HT-29 (cell line): ENCODE measurements at regions not wholly inside any gene's neighbourhood (a gene's known extent, or its start where the extent isn't known, plus 50 kb on each side); places are given as distances from the start of the nearest gene placed in this dataset.
A peak's percentile ranks its signal among the peaks of the same experiment; 100 is the strongest.

Experiments
- DNase-seq: peaks from one replicate; pipeline ENCODE4 v3.0.0-alpha.2; 2015; ENCODE audit warnings: low spot score

DNA sequence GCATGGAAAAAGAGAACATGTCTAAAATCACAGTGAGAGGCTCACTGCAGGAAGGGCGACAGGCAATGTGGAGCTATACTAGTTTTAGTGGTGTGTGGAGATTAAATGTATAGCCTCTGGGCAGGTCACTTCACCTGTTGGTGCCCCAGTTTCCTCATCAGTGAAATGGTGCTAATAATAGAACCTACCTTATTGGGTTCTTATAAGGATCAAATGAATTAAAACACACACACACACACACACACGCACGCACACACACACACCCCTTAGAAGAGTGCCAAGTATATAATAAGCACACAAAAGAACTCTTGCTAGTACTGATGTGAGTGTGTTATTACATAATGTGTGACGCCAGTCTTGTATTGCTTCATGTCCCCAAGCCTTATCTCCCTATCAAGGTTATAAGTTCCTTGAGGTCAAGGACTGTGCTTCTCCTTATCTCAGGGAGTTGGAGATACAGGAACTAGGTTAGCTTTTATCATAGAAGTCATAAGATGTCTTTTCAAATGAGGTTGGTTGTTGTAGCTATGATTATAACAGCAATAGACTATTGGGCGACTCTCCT, 98.0 kb upstream of the CXCR4 start:
- DNase-seq, result no peak

DNA sequence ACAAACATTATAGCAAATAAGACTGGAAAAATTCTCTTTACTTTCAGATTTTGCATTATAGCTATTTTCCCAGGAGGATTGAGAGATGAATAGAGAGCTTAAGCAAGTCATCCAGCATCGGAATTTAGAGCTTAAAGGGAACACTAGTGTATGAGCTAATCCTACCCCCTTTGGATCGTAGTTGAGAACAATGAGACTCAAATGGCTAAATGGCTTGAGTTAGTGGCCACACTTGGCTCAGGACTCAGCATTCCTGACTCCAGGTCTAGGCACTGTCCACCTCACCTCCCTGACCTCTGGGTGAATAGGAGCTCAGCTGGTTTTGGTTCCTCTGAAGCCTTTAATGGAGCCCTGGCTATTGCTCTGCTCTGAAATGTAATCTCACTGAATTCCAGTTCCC, 97.5 kb upstream of the CXCR4 start:
- no peak for DNase-seq

DNA sequence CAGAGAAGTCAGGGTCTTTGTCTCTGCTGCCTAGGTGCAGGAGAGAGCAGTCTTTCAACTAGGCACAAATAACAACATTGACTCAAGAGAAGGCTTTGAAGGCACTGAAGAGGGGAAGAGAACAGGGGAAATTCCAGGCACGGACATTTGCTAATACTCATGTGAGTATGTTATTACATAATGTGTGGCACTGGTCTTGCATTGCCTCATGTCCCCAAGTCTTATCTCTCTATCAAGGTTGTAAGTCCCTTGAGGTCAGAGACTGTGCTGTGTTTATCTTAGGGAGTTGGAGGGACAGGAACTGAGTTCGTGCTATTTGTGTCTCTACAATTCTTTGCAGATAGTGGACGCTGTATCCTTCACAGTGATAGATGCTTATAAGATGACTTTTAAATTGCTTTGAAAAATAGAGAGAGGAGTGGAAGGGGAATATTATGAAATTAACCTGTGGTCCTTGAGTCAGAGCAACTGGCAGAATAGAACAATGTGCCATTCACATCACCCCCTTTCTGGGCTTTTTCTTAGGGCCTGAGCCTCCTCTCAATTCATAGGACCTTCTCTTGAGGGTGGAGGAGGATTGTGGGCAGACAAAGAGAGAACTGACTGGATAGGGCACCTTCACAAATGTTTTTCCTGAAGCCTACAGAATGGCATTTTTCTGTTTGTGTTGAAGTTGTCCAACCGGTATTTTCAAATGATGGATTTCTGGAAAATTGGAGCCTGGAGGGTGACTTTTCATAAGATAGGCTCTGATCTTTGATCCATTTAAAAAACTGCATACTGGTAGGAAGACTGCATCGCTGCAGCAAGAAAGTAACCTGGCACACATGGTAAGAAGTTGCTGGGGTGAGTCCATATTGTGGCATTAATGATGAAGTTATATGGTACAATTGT, 96.6 kb upstream of the CXCR4 start:
- DNase-seq, result no peak

GRCh38 chr2:136213836-136214235, 95.9 kb upstream of the CXCR4 start:
- no peak for DNase-seq

GRCh38 chr2:136212426-136213378, 94.8 kb upstream of the CXCR4 start:
- DNase-seq, result no peak

- DNase-seq, result no peak
These were observed 93.8 kb upstream of the CXCR4 start for GRCh38 chr2:136211701-136212100.

GRCh38 chr2:136210822-136211221, 92.9 kb upstream of the CXCR4 start:
- no peak for DNase-seq

DNA sequence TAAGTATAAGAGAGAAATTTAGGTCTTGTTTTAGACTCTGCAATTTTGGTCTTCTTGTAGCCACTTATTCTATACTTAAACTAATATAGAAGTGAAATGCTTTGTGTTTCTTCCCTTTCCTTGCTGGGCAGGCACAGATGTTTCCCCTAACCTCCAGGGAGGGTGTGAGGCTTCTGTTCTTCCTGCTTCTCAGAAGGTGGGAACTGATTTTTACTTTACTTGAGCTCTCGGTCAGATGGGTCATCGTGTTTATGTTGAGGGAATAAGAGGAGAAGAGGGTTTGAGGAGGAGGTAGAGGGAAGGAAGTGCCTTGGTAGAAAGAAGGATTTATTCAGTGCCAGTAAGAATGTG, 92.5 kb upstream of the CXCR4 start:
- DNase-seq, result no peak

DNA sequence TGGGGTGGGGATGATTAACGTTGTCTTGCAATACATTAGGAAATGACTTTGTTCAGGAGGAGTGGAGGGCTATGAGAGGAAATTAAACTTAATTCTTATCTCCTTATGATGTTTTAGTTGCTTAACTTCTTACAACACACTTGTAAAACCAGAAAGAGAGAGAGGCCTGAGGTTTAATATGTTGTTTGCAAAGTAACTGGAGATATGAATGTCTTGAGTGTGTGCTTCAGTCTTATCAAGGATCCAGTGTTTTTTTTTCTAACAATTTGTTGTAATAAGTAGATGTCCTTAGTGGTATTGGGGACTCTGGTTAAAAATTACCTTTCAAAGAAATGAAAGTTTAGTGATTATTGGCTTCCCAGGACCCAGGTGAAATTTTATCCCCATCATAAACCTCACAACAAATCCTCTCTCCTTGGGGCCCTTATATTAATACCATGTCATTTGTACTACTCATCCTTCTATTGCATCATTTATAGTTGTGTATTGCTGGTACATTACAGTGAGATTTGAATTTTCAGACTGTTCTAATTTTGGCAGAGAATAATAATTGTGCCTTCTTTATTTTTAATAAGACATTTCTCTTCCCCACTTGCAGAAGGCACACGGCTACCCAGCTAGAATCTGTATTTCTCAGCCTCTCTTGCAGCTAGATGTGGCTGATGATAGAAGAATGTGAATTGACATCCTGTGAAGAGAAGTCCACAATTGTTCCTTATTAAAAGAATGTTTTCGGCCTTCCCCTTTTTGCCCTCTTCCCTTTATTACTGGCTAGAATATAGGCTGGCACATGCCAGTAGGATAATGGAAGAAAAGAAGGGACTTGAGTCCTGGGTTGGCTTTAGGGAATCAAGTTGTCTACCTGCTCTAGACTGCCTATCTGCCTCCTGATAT, 91.9 kb upstream of the CXCR4 start:
- peak; percentile 33 for DNase-seq

GRCh38 chr2:136208682-136209420, 90.9 kb upstream of the CXCR4 start:
- no peak for DNase-seq

- DNase-seq, result no peak
These were observed 89.7 kb upstream of the CXCR4 start for GRCh38 chr2:136207665-136208064.

- no peak for DNase-seq
These were observed 89.2 kb upstream of the CXCR4 start for GRCh38 chr2:136207030-136207623.

GRCh38 chr2:136206613-136207012, 88.7 kb upstream of the CXCR4 start:
- no peak for DNase-seq

- no peak for DNase-seq
These were observed 87.7 kb upstream of the CXCR4 start for GRCh38 chr2:136205615-136206014.

GRCh38 chr2:136204971-136205370, 87.0 kb upstream of the CXCR4 start:
- no peak for DNase-seq

DNA sequence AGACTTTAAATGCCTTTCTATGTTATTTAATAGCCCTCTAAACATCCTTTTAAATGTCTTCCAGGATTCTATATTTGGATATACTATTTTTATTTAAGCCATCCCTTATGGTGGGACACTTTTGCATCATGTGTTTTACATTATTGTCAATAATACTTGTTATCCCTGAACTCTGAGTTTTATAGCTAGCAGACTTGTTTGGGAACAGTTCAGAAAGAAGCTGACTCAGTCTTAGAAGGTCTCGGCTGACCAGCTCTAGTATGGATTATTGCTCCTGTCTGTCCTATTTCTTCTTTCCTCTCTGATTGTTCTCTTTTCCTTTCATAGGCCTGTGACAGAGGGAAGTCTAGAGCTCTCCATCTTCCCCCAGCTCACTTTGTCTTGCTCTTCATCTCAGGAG, 77.3 kb upstream of the CXCR4 start:
- DNase-seq, result no peak

DNA sequence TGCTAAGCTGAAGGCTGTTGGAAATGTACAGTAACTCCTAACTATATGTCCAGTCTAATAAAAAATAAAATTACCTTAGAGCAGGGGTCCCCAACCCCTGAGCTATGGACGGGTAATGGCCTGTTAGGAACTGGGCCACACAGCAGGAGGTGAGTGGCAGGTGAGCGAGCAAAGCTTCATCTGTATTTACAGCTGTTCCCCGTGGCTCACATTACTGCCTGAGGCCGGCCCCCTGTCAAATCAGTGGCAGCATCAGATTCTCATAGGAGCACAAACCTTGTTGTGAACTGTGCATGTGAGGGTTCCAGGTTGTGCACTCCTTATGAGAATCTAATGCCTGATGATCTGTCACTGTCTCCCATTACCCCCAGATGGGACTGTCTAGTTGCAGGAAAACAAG, 73.1 kb upstream of the CXCR4 start:
- no peak for DNase-seq

GRCh38 chr2:136189221-136189782, 71.4 kb upstream of the CXCR4 start:
- DNase-seq, result no peak

- DNase-seq, result no peak
These were observed 70.1 kb upstream of the CXCR4 start for GRCh38 chr2:136188086-136188485.
